ENCODE measurements at regions not wholly inside any gene's neighbourhood (a gene's known extent, or its start where the extent isn't known, plus 50 kb on each side); places are given as distances from the start of the nearest gene placed in this dataset.

GRCh38 chr13:107233541-107233940 is 665.6 kb upstream of the ARGLU1 start:
- no peaks in the 10 kb centered on the region for H3K36me3 ChIP-seq (ENCODE audit: insufficient read depth, low read length)
- no peaks in the 10 kb centered on the region for H3K27me3 ChIP-seq (ENCODE audit: insufficient read depth, low read length, poor library complexity, severe bottlenecking)
- H3K9ac ChIP-seq (ENCODE audit: low read depth, low read length, poor library complexity, severe bottlenecking): no peak overlapping the region
- no peaks in the 10 kb centered on the region for H3F3A ChIP-seq (ENCODE audit: low read depth)
- no peaks in the 10 kb centered on the region for H3K79me2 ChIP-seq (ENCODE audit: insufficient read depth, low read length)
- H3K9me3 ChIP-seq (ENCODE audit: insufficient read depth, low read depth, low read length): no peaks in the 10 kb centered on the region
- TF ChIP-seq CTCF (conservative IDR thresholded peaks at IDR 0.05; ENCODE audit: low read length): no peak
- no peak for TF ChIP-seq EZH2phosphoT487 (IDR thresholded peaks at IDR 0.05; ENCODE audit: borderline replicate concordance)
- H3K4me2 ChIP-seq (ENCODE audit: low read depth, low read length, poor library complexity, severe bottlenecking): no peak overlapping the region
- no peak overlapping the region for H2AFZ ChIP-seq (ENCODE audit: low read length)
- H3K4me1 ChIP-seq (ENCODE audit: insufficient read depth, low read length, poor library complexity, severe bottlenecking): no peaks in the 10 kb centered on the region
- no peak overlapping the region for H3K4me3 ChIP-seq (ENCODE audit: low read length, poor library complexity, severe bottlenecking)
- no peaks in the 10 kb centered on the region for H3K9me2 ChIP-seq (replicated peaks; ENCODE audit: low read depth, low read length)
- H4K20me1 ChIP-seq (ENCODE audit: insufficient read depth, low read length, poor library complexity, severe bottlenecking): no peaks in the 10 kb centered on the region

DNA sequence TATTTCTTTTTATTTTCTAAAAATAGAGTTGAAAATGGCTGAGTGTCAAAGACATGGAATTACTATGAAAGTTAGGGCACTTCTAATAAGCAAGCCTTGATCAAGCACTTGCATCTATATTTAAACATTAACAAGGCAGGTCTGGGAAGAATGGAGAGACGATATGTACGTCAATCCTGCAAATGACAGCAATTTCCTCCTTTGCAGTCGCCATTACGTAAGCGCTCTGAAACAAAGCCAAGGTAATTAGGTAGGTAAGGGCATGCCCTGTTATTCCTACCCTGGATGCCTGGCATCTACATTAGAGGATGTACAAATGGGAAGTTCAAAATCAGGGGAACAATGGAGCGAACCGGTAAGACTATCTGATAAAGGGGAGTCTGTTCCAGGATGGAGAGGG is 664.0 kb upstream of the ARGLU1 start:
- no peaks in the 10 kb centered on the region for H3K9me3 ChIP-seq (ENCODE audit: insufficient read depth, low read depth, low read length)
- no peaks in the 10 kb centered on the region for H4K20me1 ChIP-seq (ENCODE audit: insufficient read depth, low read length, poor library complexity, severe bottlenecking)
- no peak overlapping the region for H3K4me3 ChIP-seq (ENCODE audit: low read length, poor library complexity, severe bottlenecking)
- H3K9me2 ChIP-seq (replicated peaks; ENCODE audit: low read depth, low read length): no peaks in the 10 kb centered on the region
- H2AFZ ChIP-seq (ENCODE audit: low read length): no peak overlapping the region
- no peaks in the 10 kb centered on the region for H3K27me3 ChIP-seq (ENCODE audit: insufficient read depth, low read length, poor library complexity, severe bottlenecking)
- H3K9ac ChIP-seq (ENCODE audit: low read depth, low read length, poor library complexity, severe bottlenecking): no peak overlapping the region
- TF ChIP-seq EZH2phosphoT487 (IDR thresholded peaks at IDR 0.05; ENCODE audit: borderline replicate concordance) (no peak), CTCF (conservative IDR thresholded peaks at IDR 0.05; ENCODE audit: low read length) (no peak)
- no peaks in the 10 kb centered on the region for H3K79me2 ChIP-seq (ENCODE audit: insufficient read depth, low read length)
- H3K4me2 ChIP-seq (ENCODE audit: low read depth, low read length, poor library complexity, severe bottlenecking): no peak overlapping the region
- H3K4me1 ChIP-seq (ENCODE audit: insufficient read depth, low read length, poor library complexity, severe bottlenecking): no peaks in the 10 kb centered on the region
- no peaks in the 10 kb centered on the region for H3F3A ChIP-seq (ENCODE audit: low read depth)
- no peaks in the 10 kb centered on the region for H3K36me3 ChIP-seq (ENCODE audit: insufficient read depth, low read length)

DNA sequence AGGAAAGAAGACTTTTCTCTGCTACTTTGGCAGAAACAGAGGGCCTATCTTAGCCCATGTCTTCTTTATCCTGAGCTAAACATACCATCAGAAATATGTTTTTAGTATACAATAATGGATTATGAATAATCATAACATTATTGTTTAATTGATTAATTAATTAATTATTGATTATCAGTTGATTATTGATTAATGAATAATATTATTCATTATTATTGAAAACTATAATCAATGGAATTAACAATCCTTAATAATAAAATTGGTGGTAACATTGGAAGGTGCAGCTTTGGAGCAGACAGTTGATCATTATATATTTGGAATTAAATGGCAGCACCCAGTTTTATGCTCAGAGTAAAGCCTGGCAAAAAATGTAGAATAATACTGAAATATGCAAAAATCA is 655.9 kb upstream of the ARGLU1 start:
- TF ChIP-seq CTCF (conservative IDR thresholded peaks at IDR 0.05; ENCODE audit: low read length) (no peak), EZH2phosphoT487 (IDR thresholded peaks at IDR 0.05; ENCODE audit: borderline replicate concordance) (no peak)
- Histone ChIP-seq H3F3A (ENCODE audit: low read depth) (no peaks in the 10 kb centered on the region), H3K4me1 (ENCODE audit: insufficient read depth, low read length, poor library complexity, severe bottlenecking) (no peaks in the 10 kb centered on the region), H3K9ac (ENCODE audit: low read depth, low read length, poor library complexity, severe bottlenecking) (no peak overlapping the region), H3K79me2 (ENCODE audit: insufficient read depth, low read length) (no peaks in the 10 kb centered on the region), H3K36me3 (ENCODE audit: insufficient read depth, low read length) (no peaks in the 10 kb centered on the region), H4K20me1 (ENCODE audit: insufficient read depth, low read length, poor library complexity, severe bottlenecking) (no peaks in the 10 kb centered on the region), H3K9me2 (replicated peaks; ENCODE audit: low read depth, low read length) (no peaks in the 10 kb centered on the region), H3K27me3 (ENCODE audit: insufficient read depth, low read length, poor library complexity, severe bottlenecking) (no peaks in the 10 kb centered on the region), H3K9me3 (ENCODE audit: insufficient read depth, low read depth, low read length) (no peaks in the 10 kb centered on the region), H3K4me2 (ENCODE audit: low read depth, low read length, poor library complexity, severe bottlenecking) (no peak overlapping the region), H2AFZ (ENCODE audit: low read length) (no peak overlapping the region), H3K4me3 (ENCODE audit: low read length, poor library complexity, severe bottlenecking) (no peak overlapping the region)
